Neural cell (in vitro differentiated cells): ENCODE measurements at regions not wholly inside any gene's neighbourhood (a gene's known extent, or its start where the extent isn't known, plus 50 kb on each side); places are given as distances from the start of the nearest gene placed in this dataset.

Source experiments
- H2AFZ ChIP-seq: fragments of 200-600, 300-800 bp; sonication (generic), shearing (Covaris generic); 2 replicates; pipeline ENCODE4 v1.6.0; 2014; ENCODE audit warnings: low read depth, mild to moderate bottlenecking, antibody characterized with exemption, low read length, moderate library complexity
- H3F3A ChIP-seq: fragments of 200-600 bp; shearing (Covaris generic); 2 replicates; pipeline ENCODE4 v1.6.1; 2016; ENCODE audit warnings: mild to moderate bottlenecking, moderate library complexity, mixed read lengths, antibody characterized with exemption, low read length; ENCODE audit not compliant: insufficient read depth, poor library complexity, severe bottlenecking
- H3K27ac ChIP-seq: fragments of 200-600, 300-800 bp; sonication (generic), shearing (Covaris generic); 2 replicates; pipeline ENCODE4 v1.5.1; 2014; ENCODE audit warnings: mild to moderate bottlenecking, low read length, moderate library complexity
- H3K27me3 ChIP-seq: fragments of 300-800, 200-600 bp; sonication (generic), shearing (Covaris generic); 2 replicates; pipeline ENCODE4 v1.6.0; 2014; ENCODE audit warnings: mild to moderate bottlenecking, low read depth, low read length, moderate library complexity; ENCODE audit not compliant: insufficient read depth
- H3K36me3 ChIP-seq: fragments of 300-800, 200-600 bp; sonication (generic), shearing (Covaris generic); 2 replicates; pipeline ENCODE4 v1.5.1; 2014; ENCODE audit warnings: mild to moderate bottlenecking, antibody characterized with exemption, low read length, moderate library complexity; ENCODE audit not compliant: insufficient read depth
- H3K4me2 ChIP-seq: fragments of 300-800, 200-600 bp; sonication (generic), shearing (Covaris generic); 2 replicates; pipeline ENCODE4 v1.6.0; 2014; ENCODE audit warnings: mild to moderate bottlenecking, low read length
- H3K4me3 ChIP-seq: fragments of 300-800, 200-600 bp; sonication (generic), shearing (Covaris generic); 2 replicates; pipeline ENCODE4 v1.5.1; 2014; ENCODE audit warnings: mild to moderate bottlenecking, low read length, moderate library complexity
- H3K79me2 ChIP-seq: fragments of 200-600 bp; shearing (Covaris generic); replicated peaks from 2 replicates; pipeline ENCODE4 v1.6.0; 2014; ENCODE audit warnings: mild to moderate bottlenecking, low read length, moderate library complexity; ENCODE audit not compliant: insufficient read depth
- H3K9ac ChIP-seq: fragments of 300-800, 200-600 bp; sonication (generic), shearing (Covaris generic); 2 replicates; pipeline ENCODE4 v1.6.1; 2016; ENCODE audit warnings: mild to moderate bottlenecking, low read length, mixed read lengths
- H3K9me2 ChIP-seq: fragments of 200-600 bp; shearing (Covaris generic); 2 replicates; pipeline ENCODE4 v1.6.1; 2016; ENCODE audit warnings: mild to moderate bottlenecking, low read length, mixed read lengths; ENCODE audit not compliant: insufficient read depth
- H3K9me3 ChIP-seq: fragments of 200-600, 300-800 bp; sonication (generic), shearing (Covaris generic); 2 replicates; pipeline ENCODE4 v1.6.1; 2016; ENCODE audit warnings: mild to moderate bottlenecking, mixed run types, low read length, moderate library complexity, mixed read lengths
- H4K20me1 ChIP-seq: fragments of 200-600 bp; shearing (Covaris generic); 2 replicates; pipeline ENCODE4 v1.6.1; 2016; ENCODE audit warnings: mild to moderate bottlenecking, mixed run types; ENCODE audit not compliant: insufficient read depth
- EP300 ChIP-seq: fragments of 450-650 bp; conservative IDR thresholded peaks from 2 replicates; pipeline ENCODE4 v1.6.1; 2014; ENCODE audit warnings: antibody characterized with exemption, mild to moderate bottlenecking, moderate library complexity; ENCODE audit not compliant: poor library complexity, severe bottlenecking
- EZH2 ChIP-seq: fragments of 200-600, 300-800 bp; shearing (Covaris generic), sonication (generic); IDR thresholded peaks from 2 replicates; pipeline ENCODE4 v1.6.1; 2014; ENCODE audit warnings: antibody characterized with exemption, low read length, borderline replicate concordance, mild to moderate bottlenecking; ENCODE audit not compliant: insufficient read depth, poor library complexity, severe bottlenecking
- MXI1 ChIP-seq: fragments of 450-650 bp; conservative IDR thresholded peaks from 2 replicates; pipeline ENCODE4 v1.6.1; 2014; ENCODE audit warnings: antibody characterized with exemption, mild to moderate bottlenecking; ENCODE audit not compliant: poor library complexity, severe bottlenecking
- POLR2AphosphoS5 ChIP-seq: IDR thresholded peaks from 2 replicates; pipeline ENCODE4 v1.6.1; 2012
- RAD21 ChIP-seq: fragments of 450-650 bp; conservative IDR thresholded peaks from 2 replicates; pipeline ENCODE4 v1.6.1; 2014; ENCODE audit warnings: antibody characterized with exemption, mild to moderate bottlenecking, moderate library complexity
- SMC3 ChIP-seq: fragments of 450-650 bp; conservative IDR thresholded peaks from 2 replicates; pipeline ENCODE4 v1.6.1; 2014; ENCODE audit warnings: antibody characterized with exemption, mild to moderate bottlenecking, moderate library complexity; ENCODE audit not compliant: poor library complexity
- TAF1 ChIP-seq: IDR thresholded peaks from 2 replicates; pipeline ENCODE4 v1.6.1; 2012; ENCODE audit warnings: low read depth
- TF ChIP-seq, protein P1 (sequence below): fragments of 450-650 bp; IDR thresholded peaks from 2 replicates; pipeline ENCODE4 v1.5.1; 2014; ENCODE audit warnings: antibody characterized with exemption, mild to moderate bottlenecking, moderate library complexity; ENCODE audit not compliant: poor library complexity, severe bottlenecking
- TF ChIP-seq, protein P2 (sequence below): IDR thresholded peaks from 2 replicates; pipeline ENCODE4 v1.6.1; 2012; ENCODE audit warnings: borderline replicate concordance

DNA sequence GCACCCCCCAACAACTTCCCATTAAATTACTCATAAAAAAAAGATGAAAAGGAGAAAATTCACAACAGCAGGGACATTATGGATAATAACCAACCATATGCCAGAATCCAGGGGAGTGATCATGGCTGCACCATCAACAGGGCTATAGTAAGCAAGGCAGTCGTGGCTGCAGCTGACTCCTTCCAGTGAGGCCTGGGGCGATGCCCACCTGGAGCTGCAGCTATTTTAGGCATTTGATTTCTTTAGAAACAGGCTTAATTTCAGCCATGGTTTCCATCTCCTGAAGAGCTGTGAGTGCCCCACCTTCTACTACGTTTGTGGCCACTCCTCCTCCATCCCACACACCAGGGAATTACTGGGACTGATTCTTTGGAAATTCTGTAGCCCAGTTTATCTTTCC is 84.0 kb downstream of the MINAR1 start:
- Histone ChIP-seq H3K27me3 (no peaks in the 10 kb centered on the region), H3K79me2 (no peaks in the 10 kb centered on the region), H3K36me3 (no peaks in the 10 kb centered on the region), H3K9me2 (no peaks in the 10 kb centered on the region), H2AFZ (no peak overlapping the region), H4K20me1 (no peaks in the 10 kb centered on the region), H3K4me2 (no peak overlapping the region), H3K27ac (no peak overlapping the region), H3F3A (no peaks in the 10 kb centered on the region), H3K9me3 (no peaks in the 10 kb centered on the region), H3K9ac (no peak overlapping the region), H3K4me3 (no peak overlapping the region)
- no peak for TF ChIP-seq SMC3
- TF ChIP-seq EZH2, result no peak

DNA sequence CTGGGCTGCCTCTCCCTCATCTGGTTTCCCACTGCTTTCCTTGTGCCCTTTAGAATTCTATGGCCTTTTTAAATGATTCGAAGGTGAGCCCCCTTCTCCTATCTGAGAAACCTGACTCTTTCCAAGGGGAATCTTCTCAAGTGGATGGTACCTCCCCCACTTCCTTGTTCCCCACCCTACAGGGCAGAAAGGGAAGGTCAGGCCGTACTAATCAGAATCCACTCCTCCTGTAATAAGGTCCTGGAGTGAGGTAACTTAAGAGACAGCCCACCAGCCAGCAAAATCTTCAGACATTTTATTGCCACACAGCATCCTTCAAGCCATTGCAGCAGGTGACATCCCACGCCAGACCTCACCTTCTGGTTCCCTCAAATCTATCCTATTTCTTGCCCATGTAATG is 84.5 kb downstream of the MINAR1 start:
- Histone ChIP-seq H3K9ac (no peak overlapping the region), H3K79me2 (no peaks in the 10 kb centered on the region), H4K20me1 (no peaks in the 10 kb centered on the region), H3K4me2 (no peak overlapping the region), H3K36me3 (no peaks in the 10 kb centered on the region), H3K27ac (no peak overlapping the region), H2AFZ (no peak overlapping the region), H3K4me3 (no peak overlapping the region), H3F3A (no peaks in the 10 kb centered on the region), H3K9me2 (no peaks in the 10 kb centered on the region), H3K27me3 (no peaks in the 10 kb centered on the region), H3K9me3 (no peaks in the 10 kb centered on the region)
- TF ChIP-seq MXI1 (no peak), RAD21 (no peak), TAF1 (no peak), EP300 (no peak), SMC3 (no peak), EZH2 (no peak), POLR2AphosphoS5 (no peak)
- TF ChIP-seq, protein P1, sequence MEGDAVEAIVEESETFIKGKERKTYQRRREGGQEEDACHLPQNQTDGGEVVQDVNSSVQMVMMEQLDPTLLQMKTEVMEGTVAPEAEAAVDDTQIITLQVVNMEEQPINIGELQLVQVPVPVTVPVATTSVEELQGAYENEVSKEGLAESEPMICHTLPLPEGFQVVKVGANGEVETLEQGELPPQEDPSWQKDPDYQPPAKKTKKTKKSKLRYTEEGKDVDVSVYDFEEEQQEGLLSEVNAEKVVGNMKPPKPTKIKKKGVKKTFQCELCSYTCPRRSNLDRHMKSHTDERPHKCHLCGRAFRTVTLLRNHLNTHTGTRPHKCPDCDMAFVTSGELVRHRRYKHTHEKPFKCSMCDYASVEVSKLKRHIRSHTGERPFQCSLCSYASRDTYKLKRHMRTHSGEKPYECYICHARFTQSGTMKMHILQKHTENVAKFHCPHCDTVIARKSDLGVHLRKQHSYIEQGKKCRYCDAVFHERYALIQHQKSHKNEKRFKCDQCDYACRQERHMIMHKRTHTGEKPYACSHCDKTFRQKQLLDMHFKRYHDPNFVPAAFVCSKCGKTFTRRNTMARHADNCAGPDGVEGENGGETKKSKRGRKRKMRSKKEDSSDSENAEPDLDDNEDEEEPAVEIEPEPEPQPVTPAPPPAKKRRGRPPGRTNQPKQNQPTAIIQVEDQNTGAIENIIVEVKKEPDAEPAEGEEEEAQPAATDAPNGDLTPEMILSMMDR, result no peak
- TF ChIP-seq, protein P2, sequence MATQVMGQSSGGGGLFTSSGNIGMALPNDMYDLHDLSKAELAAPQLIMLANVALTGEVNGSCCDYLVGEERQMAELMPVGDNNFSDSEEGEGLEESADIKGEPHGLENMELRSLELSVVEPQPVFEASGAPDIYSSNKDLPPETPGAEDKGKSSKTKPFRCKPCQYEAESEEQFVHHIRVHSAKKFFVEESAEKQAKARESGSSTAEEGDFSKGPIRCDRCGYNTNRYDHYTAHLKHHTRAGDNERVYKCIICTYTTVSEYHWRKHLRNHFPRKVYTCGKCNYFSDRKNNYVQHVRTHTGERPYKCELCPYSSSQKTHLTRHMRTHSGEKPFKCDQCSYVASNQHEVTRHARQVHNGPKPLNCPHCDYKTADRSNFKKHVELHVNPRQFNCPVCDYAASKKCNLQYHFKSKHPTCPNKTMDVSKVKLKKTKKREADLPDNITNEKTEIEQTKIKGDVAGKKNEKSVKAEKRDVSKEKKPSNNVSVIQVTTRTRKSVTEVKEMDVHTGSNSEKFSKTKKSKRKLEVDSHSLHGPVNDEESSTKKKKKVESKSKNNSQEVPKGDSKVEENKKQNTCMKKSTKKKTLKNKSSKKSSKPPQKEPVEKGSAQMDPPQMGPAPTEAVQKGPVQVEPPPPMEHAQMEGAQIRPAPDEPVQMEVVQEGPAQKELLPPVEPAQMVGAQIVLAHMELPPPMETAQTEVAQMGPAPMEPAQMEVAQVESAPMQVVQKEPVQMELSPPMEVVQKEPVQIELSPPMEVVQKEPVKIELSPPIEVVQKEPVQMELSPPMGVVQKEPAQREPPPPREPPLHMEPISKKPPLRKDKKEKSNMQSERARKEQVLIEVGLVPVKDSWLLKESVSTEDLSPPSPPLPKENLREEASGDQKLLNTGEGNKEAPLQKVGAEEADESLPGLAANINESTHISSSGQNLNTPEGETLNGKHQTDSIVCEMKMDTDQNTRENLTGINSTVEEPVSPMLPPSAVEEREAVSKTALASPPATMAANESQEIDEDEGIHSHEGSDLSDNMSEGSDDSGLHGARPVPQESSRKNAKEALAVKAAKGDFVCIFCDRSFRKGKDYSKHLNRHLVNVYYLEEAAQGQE, result no peak

DNA sequence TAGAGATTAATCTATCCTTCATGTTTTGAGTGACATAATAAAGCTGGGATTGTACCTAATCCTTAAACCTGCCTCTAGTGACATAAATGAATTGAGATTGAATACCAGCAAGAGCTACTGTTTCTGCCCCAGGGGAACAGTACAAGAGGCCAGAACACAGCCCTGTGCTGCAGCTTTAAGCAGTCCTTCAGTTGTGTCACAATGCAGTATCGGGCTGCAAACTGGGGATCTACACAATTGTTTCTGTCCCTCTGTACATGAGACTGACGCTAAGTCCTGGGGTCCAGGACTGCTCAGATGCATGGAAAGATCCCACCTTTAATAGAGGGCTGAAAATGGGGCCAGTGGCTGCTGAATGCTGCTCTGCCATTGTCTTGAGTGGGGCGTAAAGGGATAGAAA is 87.5 kb downstream of the MINAR1 start:
- TF ChIP-seq RAD21, result no peak
- TF ChIP-seq SMC3, result no peak
- TF ChIP-seq TAF1, result no peak
- no peak for TF ChIP-seq POLR2AphosphoS5
- no peak for TF ChIP-seq EP300
- no peak for TF ChIP-seq EZH2
- TF ChIP-seq MXI1, result no peak
- TF ChIP-seq, protein P2, result no peak

More for the DNA sequence above, 87.5 kb downstream of the MINAR1 start:
- Histone ChIP-seq H2AFZ (no peak overlapping the region), H3K4me2 (no peak overlapping the region), H3K27ac (no peak overlapping the region), H3K4me3 (no peak overlapping the region), H3K27me3 (no peaks in the 10 kb centered on the region), H3K9ac (no peak overlapping the region), H3K9me3 (no peaks in the 10 kb centered on the region), H4K20me1 (no peaks in the 10 kb centered on the region), H3K79me2 (no peaks in the 10 kb centered on the region), H3K9me2 (no peaks in the 10 kb centered on the region), H3F3A (no peaks in the 10 kb centered on the region), H3K36me3 (no peaks in the 10 kb centered on the region)
